Mesenchymal stem cell (in vitro differentiated cells and primary cell): ENCODE measurements at regions not wholly inside any gene's neighbourhood (a gene's known extent, or its start where the extent isn't known, plus 50 kb on each side); places are given as distances from the start of the nearest gene placed in this dataset.
A peak's percentile ranks its signal among the peaks of the same experiment; 100 is the strongest.

Experiments
- DNase-seq: peaks from one replicate; pipeline ENCODE4 v3.0.0-alpha.2; 2013
- H2AFZ ChIP-seq: one replicate; pipeline ENCODE4 v1.6.1; 2013; ENCODE audit warnings: low read depth, mild to moderate bottlenecking, control low read depth, inconsistent platforms, low read length, moderate library complexity
- H2AK5ac ChIP-seq: 2 replicates; pipeline ENCODE4 v1.6.1; 2013; ENCODE audit warnings: low read length, moderate library complexity, mild to moderate bottlenecking, inconsistent platforms; ENCODE audit not compliant: severe bottlenecking
- H2BK120ac ChIP-seq: one replicate; pipeline ENCODE4 v1.6.1; 2013; ENCODE audit warnings: low read depth, mild to moderate bottlenecking, inconsistent platforms, low read length, moderate library complexity
- H2BK12ac ChIP-seq, 2 experiments: one replicate each; pipeline ENCODE4 v1.6.1; 2013; ENCODE audit warnings: inconsistent platforms in 2 of 2, low read length in 2 of 2, mild to moderate bottlenecking in 2 of 2, moderate library complexity in 2 of 2, control low read depth in 1 of 2
- H2BK15ac ChIP-seq: one replicate; pipeline ENCODE4 v1.6.1; 2013; ENCODE audit warnings: mild to moderate bottlenecking, low read depth, inconsistent platforms; ENCODE audit not compliant: poor library complexity, severe bottlenecking
- H2BK5ac ChIP-seq: 2 replicates; pipeline ENCODE4 v1.6.1; 2013; ENCODE audit warnings: low read depth, mild to moderate bottlenecking, low read length, control low read depth, inconsistent platforms; ENCODE audit not compliant: poor library complexity, severe bottlenecking
- H3K14ac ChIP-seq, 2 experiments: one replicate each; pipeline ENCODE4 v1.6.1; 2013; ENCODE audit warnings: inconsistent platforms in 2 of 2, low read length in 2 of 2, control low read depth in 1 of 2, mild to moderate bottlenecking in 1 of 2, moderate library complexity in 1 of 2
- H3K18ac ChIP-seq, 2 experiments: one replicate each; pipeline ENCODE4 v1.6.1; 2013; ENCODE audit warnings: inconsistent platforms in 2 of 2, low read length in 2 of 2, control low read depth in 1 of 2, low read depth in 1 of 2, mild to moderate bottlenecking in 1 of 2
- H3K23ac ChIP-seq, 2 experiments: one replicate each; pipeline ENCODE4 v1.6.1; 2013; ENCODE audit warnings: inconsistent platforms in 2 of 2, low read length in 2 of 2, mild to moderate bottlenecking in 2 of 2, moderate library complexity in 2 of 2, control low read depth in 1 of 2
- H3K27ac ChIP-seq: 2 replicates; pipeline ENCODE4 v1.5.1; 2013; ENCODE audit warnings: mild to moderate bottlenecking, moderate library complexity, low read length, control low read depth, inconsistent platforms; ENCODE audit not compliant: poor library complexity, severe bottlenecking
- H3K27me3 ChIP-seq, 2 experiments: 2 replicates each; pipeline versions ENCODE4 v1.6.1 to v1.7.0; 2013; ENCODE audit warnings: low read length in 2 of 2, mild to moderate bottlenecking in 2 of 2, moderate library complexity in 2 of 2, control low read depth in 1 of 2, inconsistent platforms in 1 of 2; ENCODE audit not compliant: control insufficient read depth in 1 of 2, insufficient read depth in 1 of 2
- H3K36me3 ChIP-seq, 2 experiments: 2 replicates each; pipeline versions ENCODE4 v1.6.1 to v1.7.0; 2013; ENCODE audit warnings: low read length in 2 of 2, control low read depth in 1 of 2, inconsistent platforms in 1 of 2, low read depth in 1 of 2, mild to moderate bottlenecking in 1 of 2; ENCODE audit not compliant: insufficient read depth in 2 of 2, control insufficient read depth in 1 of 2
- H3K4ac ChIP-seq, 2 experiments: one replicate each; pipeline ENCODE4 v1.6.1; 2013; ENCODE audit warnings: inconsistent platforms in 2 of 2, low read length in 2 of 2, mild to moderate bottlenecking in 2 of 2, moderate library complexity in 2 of 2, control low read depth in 1 of 2, low read depth in 1 of 2
- H3K4me1 ChIP-seq: 2 replicates; pipeline ENCODE4 v1.6.1; 2013; ENCODE audit warnings: low read depth, low read length, control low read depth; ENCODE audit not compliant: control insufficient read depth, insufficient read depth
- H3K4me2 ChIP-seq: 2 replicates; pipeline ENCODE4 v1.6.1; 2013; ENCODE audit warnings: low read length, mild to moderate bottlenecking, inconsistent platforms; ENCODE audit not compliant: poor library complexity, severe bottlenecking
- H3K4me3 ChIP-seq, 2 experiments: 2 replicates each; pipeline versions ENCODE4 v1.5.1 to v1.7.0; 2013; ENCODE audit warnings: low read length in 2 of 2, mild to moderate bottlenecking in 2 of 2, control low read depth in 1 of 2, low read depth in 1 of 2; ENCODE audit not compliant: insufficient read depth in 1 of 2
- H3K79me1 ChIP-seq: replicated peaks from 2 replicates; pipeline ENCODE4 v1.6.1; 2013; ENCODE audit warnings: mild to moderate bottlenecking, control low read depth, low read length, inconsistent platforms; ENCODE audit not compliant: poor library complexity, severe bottlenecking
- H3K9ac ChIP-seq: 2 replicates; pipeline ENCODE4 v1.7.0; 2013; ENCODE audit warnings: mild to moderate bottlenecking, low read length, moderate library complexity
- H3K9me3 ChIP-seq: 2 replicates; pipeline ENCODE4 v1.7.0; 2013; ENCODE audit warnings: mild to moderate bottlenecking, low read length; ENCODE audit not compliant: control insufficient read depth
- H4K8ac ChIP-seq: one replicate; pipeline ENCODE4 v1.6.1; 2013; ENCODE audit warnings: inconsistent platforms, mild to moderate bottlenecking, low read length, moderate library complexity
- H4K91ac ChIP-seq: one replicate; pipeline ENCODE4 v1.6.1; 2013; ENCODE audit warnings: mild to moderate bottlenecking, low read length, inconsistent platforms
- WGBS: methylation state at CpG from one replicate; pipeline ENCODE4 v1.1.7; 2013; ENCODE audit warnings: mixed read lengths; 5-methylcytosine and 5-hydroxymethylcytosine counted together

GRCh38 chr9:7368410-7369292 is 430.9 kb downstream of the DMAC1 start:
- Histone ChIP-seq H3K4ac (peak overlapping the region; percentile 13 to 65), H2BK5ac (no peak overlapping the region), H3K27me3 (no peaks in the 10 kb centered on the region), H2BK120ac (peak overlapping the region; percentile 91), H3K18ac (peak overlapping the region; percentile 8 to 86), H4K8ac (no peak overlapping the region), H3K4me3 (no peak overlapping the region), H2AK5ac (no peak overlapping the region), H3K9me3 (no peaks in the 10 kb centered on the region), H3K27ac (no peak overlapping the region), H3K79me1 (no peaks in the 10 kb centered on the region), H2BK12ac (no peak overlapping the region), H3K36me3 (no peaks in the 10 kb centered on the region), H3K4me1 (no peaks in the 10 kb centered on the region), H3K4me2 (no peak overlapping the region), H2AFZ (no peak overlapping the region), H3K23ac (no peak overlapping the region), H4K91ac (no peak overlapping the region), H2BK15ac (no peak overlapping the region), H3K14ac (no peak overlapping the region), H3K9ac (peak overlapping the region; percentile 38)
- 0% methylated on average over 4 of the region's 6 CpGs for WGBS
- peak; percentile 98 for DNase-seq

- H4K91ac ChIP-seq = peak overlapping the region; percentile 87
- H4K8ac ChIP-seq = no peak overlapping the region
- H2BK15ac ChIP-seq = no peak overlapping the region
- H3K27ac ChIP-seq = no peak overlapping the region
- H3K36me3 ChIP-seq = no peaks in the 10 kb centered on the region
- no peak overlapping the region for H2AK5ac ChIP-seq
- H2BK5ac ChIP-seq = no peak overlapping the region
- peak overlapping the region; percentile 77 to 88 for H3K18ac ChIP-seq
- peak overlapping the region in 1 of 2 experiments; percentile 29 for H2BK12ac ChIP-seq
- H3K4ac ChIP-seq = no peak overlapping the region
- H3K4me2 ChIP-seq = no peak overlapping the region
- no peak overlapping the region for H2BK120ac ChIP-seq
- no peaks in the 10 kb centered on the region for H3K27me3 ChIP-seq
- H3K4me3 ChIP-seq = no peak overlapping the region
- H3K9me3 ChIP-seq = no peaks in the 10 kb centered on the region
- no peaks in the 10 kb centered on the region for H3K79me1 ChIP-seq
- WGBS = 29% methylated on average over 1 of the region's 1 CpG
- H3K23ac ChIP-seq = no peak overlapping the region
- no peak overlapping the region for H2AFZ ChIP-seq
- peak overlapping the region; percentile 38 for H3K9ac ChIP-seq
- H3K14ac ChIP-seq = no peak overlapping the region
- H3K4me1 ChIP-seq = no peaks in the 10 kb centered on the region
- peak; percentile 53 for DNase-seq
Measured at GRCh38 chr9:7367726-7368125, 431.9 kb downstream of the DMAC1 start.

GRCh38 chr9:7366121-7366520 is 433.5 kb downstream of the DMAC1 start:
- no peak overlapping the region for H3K9ac ChIP-seq
- H3K4me1 ChIP-seq = no peaks in the 10 kb centered on the region
- no peak overlapping the region for H3K4me2 ChIP-seq
- H2AK5ac ChIP-seq = no peak overlapping the region
- H2BK5ac ChIP-seq = no peak overlapping the region
- no peak overlapping the region for H3K4me3 ChIP-seq
- H3K79me1 ChIP-seq = no peaks in the 10 kb centered on the region
- no peak overlapping the region for H4K91ac ChIP-seq
- peak overlapping the region; percentile 88 to 98 for H2BK12ac ChIP-seq
- peak overlapping the region; percentile 52 to 82 for H3K18ac ChIP-seq
- no peak overlapping the region for H3K27ac ChIP-seq
- no peak overlapping the region for H2BK120ac ChIP-seq
- WGBS = 6% methylated on average over 1 of the region's 1 CpG
- no peaks in the 10 kb centered on the region for H3K27me3 ChIP-seq
- peak; percentile 29 for DNase-seq
- H4K8ac ChIP-seq = peak overlapping the region; percentile 49
- H3K36me3 ChIP-seq = no peaks in the 10 kb centered on the region
- no peak overlapping the region for H2BK15ac ChIP-seq
- H3K14ac ChIP-seq = no peak overlapping the region
- no peaks in the 10 kb centered on the region for H3K9me3 ChIP-seq
- H2AFZ ChIP-seq = no peak overlapping the region
- H3K4ac ChIP-seq = no peak overlapping the region
- H3K23ac ChIP-seq = no peak overlapping the region

GRCh38 chr9:7363777-7364477 is 435.7 kb downstream of the DMAC1 start:
- WGBS = 93% methylated on average over 2 of the region's 4 CpGs
- H3K14ac ChIP-seq = no peak overlapping the region
- no peak overlapping the region for H3K9ac ChIP-seq
- no peak overlapping the region for H2AFZ ChIP-seq
- H3K4ac ChIP-seq = no peak overlapping the region
- H3K18ac ChIP-seq = peak overlapping the region; percentile 29 to 81
- no peak overlapping the region for H3K23ac ChIP-seq
- peaks cover 0 to 3% of the 10 kb centered on the region in 2 experiments for H3K27me3 ChIP-seq
- H4K8ac ChIP-seq = peak overlapping the region; percentile 54
- no peaks in the 10 kb centered on the region for H3K9me3 ChIP-seq
- peak overlapping the region; percentile 52 for H2BK15ac ChIP-seq
- no peak overlapping the region for H3K27ac ChIP-seq
- H2BK12ac ChIP-seq = no peak overlapping the region
- no peak overlapping the region for H2BK5ac ChIP-seq
- peak overlapping the region; percentile 58 for H2BK120ac ChIP-seq
- H2AK5ac ChIP-seq = no peak overlapping the region
- no peaks in the 10 kb centered on the region for H3K36me3 ChIP-seq
- H4K91ac ChIP-seq = peak overlapping the region; percentile 39
- no peak for DNase-seq
- no peak overlapping the region for H3K4me2 ChIP-seq
- H3K79me1 ChIP-seq = no peaks in the 10 kb centered on the region
- H3K4me3 ChIP-seq = no peak overlapping the region
- H3K4me1 ChIP-seq = no peaks in the 10 kb centered on the region
